ENCODE measurements at regions not wholly inside any gene's neighbourhood (a gene's known extent, or its start where the extent isn't known, plus 50 kb on each side); places are given as distances from the start of the nearest gene placed in this dataset.

GRCh38 chr13:85724546-85725432 lies 74.4 kb downstream of the SLITRK6 start:
- no peak for TF ChIP-seq CTCF (IDR thresholded peaks at IDR 0.05; ENCODE audit: low read depth, low read length)

GRCh38 chr13:85719749-85720148 lies 79.5 kb downstream of the SLITRK6 start:
- no peak for DNase-seq (ENCODE audit: extremely low read depth, low read depth)
- no peak for TF ChIP-seq CTCF (IDR thresholded peaks at IDR 0.05; ENCODE audit: low read depth, low read length)

More at GRCh38 chr13:85724546-85725432, 74.4 kb downstream of the SLITRK6 start:
- no peak for DNase-seq (ENCODE audit: extremely low read depth, low read depth)

GRCh38 chr13:85717921-85718320 lies 81.3 kb downstream of the SLITRK6 start:
- TF ChIP-seq CTCF (IDR thresholded peaks at IDR 0.05; ENCODE audit: low read depth, low read length), result no peak
- DNase-seq (ENCODE audit: extremely low read depth, low read depth), result no peak

- no peak for TF ChIP-seq CTCF (IDR thresholded peaks at IDR 0.05; ENCODE audit: low read depth, low read length)
- no peak for DNase-seq (ENCODE audit: extremely low read depth, low read depth)
These were observed 88.7 kb downstream of the SLITRK6 start for GRCh38 chr13:85710545-85710944.

- DNase-seq (ENCODE audit: extremely low read depth, low read depth), result no peak
- TF ChIP-seq CTCF (IDR thresholded peaks at IDR 0.05; ENCODE audit: low read depth, low read length), result no peak
These were observed 89.5 kb downstream of the SLITRK6 start for GRCh38 chr13:85709721-85710120.

- no peak for TF ChIP-seq CTCF (IDR thresholded peaks at IDR 0.05; ENCODE audit: low read depth, low read length)
- no peak for DNase-seq (ENCODE audit: extremely low read depth, low read depth)
These were observed 90.1 kb downstream of the SLITRK6 start for GRCh38 chr13:85709072-85709471.

- no peak for TF ChIP-seq CTCF (IDR thresholded peaks at IDR 0.05; ENCODE audit: low read depth, low read length)
- DNase-seq (ENCODE audit: extremely low read depth, low read depth), result no peak
These were observed 98.3 kb downstream of the SLITRK6 start for GRCh38 chr13:85700906-85701305.

Data from AG09319 (cell line).